Tibial nerve (tissue), 3 donors: ENCODE measurements at regions not wholly inside any gene's neighbourhood (a gene's known extent, or its start where the extent isn't known, plus 50 kb on each side); places are given as distances from the start of the nearest gene placed in this dataset.

Experiments used
- POLR2A ChIP-seq, 2 donors: fragments of 450-650 bp; IDR thresholded peaks; one replicate each; pipeline ENCODE4 v1.6.1; 2017; ENCODE audit warnings: antibody characterized with exemption in 2 of 2, mild to moderate bottlenecking in 2 of 2, moderate library complexity in 2 of 2
- TF ChIP-seq, protein P1 (sequence below), 5 experiments: fragments of 200-600 bp in 3 of 5; fragments of 450-650 bp in 2 of 5; sonication (generic) in 3 of 5; IDR thresholded peaks; one replicate each; pipeline ENCODE4 v1.5.1; 2016 to 2019; ENCODE audit warnings: antibody characterized with exemption in 5 of 5, mild to moderate bottlenecking in 3 of 5, moderate library complexity in 2 of 5

DNA sequence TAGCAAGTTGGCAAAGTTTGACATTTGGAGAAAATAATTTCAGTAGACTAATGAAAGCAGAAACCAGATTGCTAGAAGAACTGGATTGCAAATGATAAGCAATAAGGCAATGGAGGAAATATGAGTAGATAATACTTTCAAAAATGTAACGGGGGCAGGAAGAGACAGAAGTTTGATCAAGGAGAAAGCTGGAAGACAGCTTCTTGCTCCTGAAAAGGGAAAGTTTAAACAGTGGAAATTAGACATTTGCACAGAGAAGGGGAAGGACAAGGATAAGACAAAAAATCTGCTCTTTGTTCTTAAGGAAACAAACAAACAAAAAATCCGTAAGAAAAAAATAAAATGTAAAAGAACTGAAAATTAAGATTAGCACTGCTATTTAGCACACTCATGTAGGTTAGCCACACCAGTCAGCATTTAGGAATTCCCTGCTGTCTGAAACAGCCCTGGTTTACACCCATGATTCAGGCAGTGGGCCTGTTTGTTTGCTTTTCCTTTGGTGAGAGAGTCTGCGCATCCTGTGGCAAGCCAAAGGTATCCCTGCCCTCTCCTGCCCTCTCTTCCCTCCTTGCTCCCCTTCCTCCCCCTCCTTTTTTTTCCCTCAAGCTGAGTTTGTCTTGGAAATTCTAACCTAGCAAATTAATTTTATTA lies 104.3 kb upstream of the CAV2 start:
- TF ChIP-seq, protein P1, sequence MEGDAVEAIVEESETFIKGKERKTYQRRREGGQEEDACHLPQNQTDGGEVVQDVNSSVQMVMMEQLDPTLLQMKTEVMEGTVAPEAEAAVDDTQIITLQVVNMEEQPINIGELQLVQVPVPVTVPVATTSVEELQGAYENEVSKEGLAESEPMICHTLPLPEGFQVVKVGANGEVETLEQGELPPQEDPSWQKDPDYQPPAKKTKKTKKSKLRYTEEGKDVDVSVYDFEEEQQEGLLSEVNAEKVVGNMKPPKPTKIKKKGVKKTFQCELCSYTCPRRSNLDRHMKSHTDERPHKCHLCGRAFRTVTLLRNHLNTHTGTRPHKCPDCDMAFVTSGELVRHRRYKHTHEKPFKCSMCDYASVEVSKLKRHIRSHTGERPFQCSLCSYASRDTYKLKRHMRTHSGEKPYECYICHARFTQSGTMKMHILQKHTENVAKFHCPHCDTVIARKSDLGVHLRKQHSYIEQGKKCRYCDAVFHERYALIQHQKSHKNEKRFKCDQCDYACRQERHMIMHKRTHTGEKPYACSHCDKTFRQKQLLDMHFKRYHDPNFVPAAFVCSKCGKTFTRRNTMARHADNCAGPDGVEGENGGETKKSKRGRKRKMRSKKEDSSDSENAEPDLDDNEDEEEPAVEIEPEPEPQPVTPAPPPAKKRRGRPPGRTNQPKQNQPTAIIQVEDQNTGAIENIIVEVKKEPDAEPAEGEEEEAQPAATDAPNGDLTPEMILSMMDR (IDR thresholded peaks at IDR 0.05): no peak
- no peak for TF ChIP-seq POLR2A (IDR thresholded peaks at IDR 0.05)
